GM23338 (cell line): ENCODE measurements at regions not wholly inside any gene's neighbourhood (a gene's known extent, or its start where the extent isn't known, plus 50 kb on each side); places are given as distances from the start of the nearest gene placed in this dataset.

Experiments used
- CREB1 ChIP-seq: fragments of 250-450 bp; sonication (Bioruptor Pico); IDR thresholded peaks from 2 replicates; pipeline ENCODE4 v1.5.0; 2020; ENCODE audit warnings: low read depth, mild to moderate bottlenecking, moderate library complexity
- NANOG ChIP-seq: IDR thresholded peaks from 2 replicates; pipeline ENCODE4 v1.6.1; 2016; ENCODE audit warnings: antibody characterized with exemption, borderline replicate concordance
- STAT1 ChIP-seq: IDR thresholded peaks from one replicate; pipeline ENCODE4 v1.6.1; 2016; ENCODE audit warnings: antibody characterized with exemption; ENCODE audit not compliant: unreplicated experiment
- ZNF114 ChIP-seq: fragments of 250-450 bp; sonication (Bioruptor Pico); IDR thresholded peaks from 2 replicates; pipeline ENCODE4 v1.5.0; 2020; ENCODE audit warnings: mild to moderate bottlenecking, moderate library complexity
- ZNF462 ChIP-seq: fragments of 250-450 bp; sonication (Bioruptor Pico); IDR thresholded peaks from 2 replicates; pipeline ENCODE4 v1.5.0; 2020; ENCODE audit warnings: mild to moderate bottlenecking, moderate library complexity
- TF ChIP-seq, protein P1 (sequence below): IDR thresholded peaks from one replicate; pipeline ENCODE4 v1.6.1; 2018; ENCODE audit warnings: antibody characterized with exemption; ENCODE audit not compliant: unreplicated experiment

DNA sequence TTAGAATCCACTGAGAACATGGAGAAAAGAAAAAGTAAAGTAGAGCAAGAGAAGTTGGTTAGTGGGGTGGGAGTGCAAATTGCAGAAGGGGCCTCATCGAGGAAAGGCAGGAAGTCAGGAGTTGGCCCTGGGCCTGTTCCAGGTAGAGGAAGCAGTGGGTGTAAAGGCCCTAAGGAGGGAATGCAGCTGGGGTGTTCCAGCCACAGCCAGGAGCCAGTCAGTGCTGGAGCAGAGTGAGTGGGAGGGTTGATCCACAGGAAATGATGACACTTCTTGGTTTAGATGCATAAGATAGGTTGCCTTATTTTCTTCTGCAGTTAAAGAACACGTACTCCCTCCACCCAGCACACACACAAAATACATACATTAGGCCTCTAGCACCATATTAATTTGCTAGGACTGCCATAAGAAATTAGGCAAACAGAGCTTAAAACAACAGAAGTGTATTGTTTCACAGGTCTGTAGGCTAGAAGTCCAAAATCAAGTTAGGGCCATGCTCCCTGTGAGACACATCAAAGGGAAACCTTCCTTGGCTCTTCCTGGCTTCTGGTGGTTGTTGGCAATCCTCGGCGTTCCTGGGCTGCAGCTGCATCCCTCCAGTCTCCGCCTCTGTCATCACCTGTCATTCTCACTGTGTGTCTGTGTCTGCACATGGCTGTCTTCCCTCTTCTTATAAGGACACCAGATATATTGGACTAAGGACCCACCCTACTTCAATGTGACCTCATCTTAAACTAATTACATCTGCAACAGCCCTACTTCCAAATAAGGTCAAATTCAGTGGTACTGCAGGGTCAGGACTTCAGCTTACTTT, 205.9 kb downstream of the AASDH start (continued):
- TF ChIP-seq ZNF462 (CRISPR knock-in tag) (no peak), STAT1 (no peak), ZNF114 (CRISPR knock-in tag) (no peak), CREB1 (CRISPR knock-in tag) (no peak), NANOG (no peak)
- TF ChIP-seq, protein P1, sequence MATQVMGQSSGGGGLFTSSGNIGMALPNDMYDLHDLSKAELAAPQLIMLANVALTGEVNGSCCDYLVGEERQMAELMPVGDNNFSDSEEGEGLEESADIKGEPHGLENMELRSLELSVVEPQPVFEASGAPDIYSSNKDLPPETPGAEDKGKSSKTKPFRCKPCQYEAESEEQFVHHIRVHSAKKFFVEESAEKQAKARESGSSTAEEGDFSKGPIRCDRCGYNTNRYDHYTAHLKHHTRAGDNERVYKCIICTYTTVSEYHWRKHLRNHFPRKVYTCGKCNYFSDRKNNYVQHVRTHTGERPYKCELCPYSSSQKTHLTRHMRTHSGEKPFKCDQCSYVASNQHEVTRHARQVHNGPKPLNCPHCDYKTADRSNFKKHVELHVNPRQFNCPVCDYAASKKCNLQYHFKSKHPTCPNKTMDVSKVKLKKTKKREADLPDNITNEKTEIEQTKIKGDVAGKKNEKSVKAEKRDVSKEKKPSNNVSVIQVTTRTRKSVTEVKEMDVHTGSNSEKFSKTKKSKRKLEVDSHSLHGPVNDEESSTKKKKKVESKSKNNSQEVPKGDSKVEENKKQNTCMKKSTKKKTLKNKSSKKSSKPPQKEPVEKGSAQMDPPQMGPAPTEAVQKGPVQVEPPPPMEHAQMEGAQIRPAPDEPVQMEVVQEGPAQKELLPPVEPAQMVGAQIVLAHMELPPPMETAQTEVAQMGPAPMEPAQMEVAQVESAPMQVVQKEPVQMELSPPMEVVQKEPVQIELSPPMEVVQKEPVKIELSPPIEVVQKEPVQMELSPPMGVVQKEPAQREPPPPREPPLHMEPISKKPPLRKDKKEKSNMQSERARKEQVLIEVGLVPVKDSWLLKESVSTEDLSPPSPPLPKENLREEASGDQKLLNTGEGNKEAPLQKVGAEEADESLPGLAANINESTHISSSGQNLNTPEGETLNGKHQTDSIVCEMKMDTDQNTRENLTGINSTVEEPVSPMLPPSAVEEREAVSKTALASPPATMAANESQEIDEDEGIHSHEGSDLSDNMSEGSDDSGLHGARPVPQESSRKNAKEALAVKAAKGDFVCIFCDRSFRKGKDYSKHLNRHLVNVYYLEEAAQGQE = no peak
